ENCODE measurements at regions not wholly inside any gene's neighbourhood (a gene's known extent, or its start where the extent isn't known, plus 50 kb on each side); places are given as distances from the start of the nearest gene placed in this dataset.

DNA sequence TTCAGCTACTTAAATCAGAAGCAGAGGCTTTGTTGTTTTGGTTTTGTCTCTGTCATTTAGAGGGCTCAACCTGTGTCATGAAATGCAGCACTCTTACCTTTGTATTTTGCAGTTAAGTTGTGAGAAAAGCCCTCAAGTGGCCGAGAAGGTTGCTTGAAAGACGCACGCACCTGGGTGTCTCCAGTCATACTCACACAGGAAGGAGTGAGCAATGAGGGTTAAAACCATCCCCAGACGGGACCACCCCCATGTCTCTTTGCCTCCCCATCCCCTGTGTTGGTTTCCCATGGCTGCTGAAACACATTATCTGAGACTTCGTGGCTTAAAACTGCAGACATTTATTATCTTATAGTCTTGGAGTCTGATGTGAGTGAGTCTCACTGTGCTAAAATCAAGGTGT lies 376.1 kb upstream of the CFAP20DC start:
- Histone ChIP-seq H3K27me3 (ENCODE audit: insufficient read depth, poor library complexity, severe bottlenecking) (peaks cover 3% of the 10 kb centered on the region), H3K27ac (replicated peaks) (no peak overlapping the region), H3K4me3 (replicated peaks; ENCODE audit: insufficient read depth, low read length) (no peak overlapping the region)
- no peak for TF ChIP-seq POLR2AphosphoS5 (IDR thresholded peaks at IDR 0.05; ENCODE audit: low read depth)
- no peak for TF ChIP-seq GABPA (IDR thresholded peaks at IDR 0.05; ENCODE audit: low read depth)
- TF ChIP-seq, protein P1, sequence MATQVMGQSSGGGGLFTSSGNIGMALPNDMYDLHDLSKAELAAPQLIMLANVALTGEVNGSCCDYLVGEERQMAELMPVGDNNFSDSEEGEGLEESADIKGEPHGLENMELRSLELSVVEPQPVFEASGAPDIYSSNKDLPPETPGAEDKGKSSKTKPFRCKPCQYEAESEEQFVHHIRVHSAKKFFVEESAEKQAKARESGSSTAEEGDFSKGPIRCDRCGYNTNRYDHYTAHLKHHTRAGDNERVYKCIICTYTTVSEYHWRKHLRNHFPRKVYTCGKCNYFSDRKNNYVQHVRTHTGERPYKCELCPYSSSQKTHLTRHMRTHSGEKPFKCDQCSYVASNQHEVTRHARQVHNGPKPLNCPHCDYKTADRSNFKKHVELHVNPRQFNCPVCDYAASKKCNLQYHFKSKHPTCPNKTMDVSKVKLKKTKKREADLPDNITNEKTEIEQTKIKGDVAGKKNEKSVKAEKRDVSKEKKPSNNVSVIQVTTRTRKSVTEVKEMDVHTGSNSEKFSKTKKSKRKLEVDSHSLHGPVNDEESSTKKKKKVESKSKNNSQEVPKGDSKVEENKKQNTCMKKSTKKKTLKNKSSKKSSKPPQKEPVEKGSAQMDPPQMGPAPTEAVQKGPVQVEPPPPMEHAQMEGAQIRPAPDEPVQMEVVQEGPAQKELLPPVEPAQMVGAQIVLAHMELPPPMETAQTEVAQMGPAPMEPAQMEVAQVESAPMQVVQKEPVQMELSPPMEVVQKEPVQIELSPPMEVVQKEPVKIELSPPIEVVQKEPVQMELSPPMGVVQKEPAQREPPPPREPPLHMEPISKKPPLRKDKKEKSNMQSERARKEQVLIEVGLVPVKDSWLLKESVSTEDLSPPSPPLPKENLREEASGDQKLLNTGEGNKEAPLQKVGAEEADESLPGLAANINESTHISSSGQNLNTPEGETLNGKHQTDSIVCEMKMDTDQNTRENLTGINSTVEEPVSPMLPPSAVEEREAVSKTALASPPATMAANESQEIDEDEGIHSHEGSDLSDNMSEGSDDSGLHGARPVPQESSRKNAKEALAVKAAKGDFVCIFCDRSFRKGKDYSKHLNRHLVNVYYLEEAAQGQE (IDR thresholded peaks at IDR 0.05; ENCODE audit: insufficient replicate concordance, low read depth), result no peak
- no peak for TF ChIP-seq CTCF (IDR thresholded peaks at IDR 0.05; ENCODE audit: insufficient read depth, low read length)
- no peak for TF ChIP-seq SPI1 (IDR thresholded peaks at IDR 0.05; ENCODE audit: borderline replicate concordance, low read depth)
- DNase-seq (ENCODE audit: low read depth in 1 of 2, low spot score in 1 of 2), result no peak

DNA sequence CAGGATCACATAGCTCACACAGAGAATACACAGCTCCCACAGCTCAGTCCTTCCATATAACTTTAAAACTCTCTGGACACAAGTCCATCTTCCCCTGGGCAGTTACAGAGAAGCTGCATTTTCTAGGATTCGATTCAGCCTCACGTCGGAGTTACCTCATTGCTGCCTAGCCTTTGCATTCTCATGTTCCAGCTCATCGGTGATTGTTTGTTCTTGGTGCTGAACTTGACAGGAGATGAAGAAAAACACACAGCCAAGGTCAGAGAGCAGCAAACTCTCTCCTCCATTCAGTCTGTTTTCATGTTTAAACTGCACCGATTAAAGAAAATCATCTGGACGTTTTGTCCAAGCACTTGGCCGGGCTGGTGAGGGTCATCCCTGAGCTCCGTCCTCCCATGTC lies 375.5 kb upstream of the CFAP20DC start:
- Histone ChIP-seq H3K27me3 (ENCODE audit: insufficient read depth, poor library complexity, severe bottlenecking) (peaks cover 3% of the 10 kb centered on the region), H3K4me3 (replicated peaks; ENCODE audit: insufficient read depth, low read length) (no peak overlapping the region), H3K27ac (replicated peaks) (no peak overlapping the region)
- DNase-seq (ENCODE audit: low read depth in 1 of 2, low spot score in 1 of 2), result no peak
- TF ChIP-seq CTCF (IDR thresholded peaks at IDR 0.05; ENCODE audit: insufficient read depth, low read length), result no peak
- TF ChIP-seq, protein P1 (IDR thresholded peaks at IDR 0.05; ENCODE audit: insufficient replicate concordance, low read depth), result no peak

DNA sequence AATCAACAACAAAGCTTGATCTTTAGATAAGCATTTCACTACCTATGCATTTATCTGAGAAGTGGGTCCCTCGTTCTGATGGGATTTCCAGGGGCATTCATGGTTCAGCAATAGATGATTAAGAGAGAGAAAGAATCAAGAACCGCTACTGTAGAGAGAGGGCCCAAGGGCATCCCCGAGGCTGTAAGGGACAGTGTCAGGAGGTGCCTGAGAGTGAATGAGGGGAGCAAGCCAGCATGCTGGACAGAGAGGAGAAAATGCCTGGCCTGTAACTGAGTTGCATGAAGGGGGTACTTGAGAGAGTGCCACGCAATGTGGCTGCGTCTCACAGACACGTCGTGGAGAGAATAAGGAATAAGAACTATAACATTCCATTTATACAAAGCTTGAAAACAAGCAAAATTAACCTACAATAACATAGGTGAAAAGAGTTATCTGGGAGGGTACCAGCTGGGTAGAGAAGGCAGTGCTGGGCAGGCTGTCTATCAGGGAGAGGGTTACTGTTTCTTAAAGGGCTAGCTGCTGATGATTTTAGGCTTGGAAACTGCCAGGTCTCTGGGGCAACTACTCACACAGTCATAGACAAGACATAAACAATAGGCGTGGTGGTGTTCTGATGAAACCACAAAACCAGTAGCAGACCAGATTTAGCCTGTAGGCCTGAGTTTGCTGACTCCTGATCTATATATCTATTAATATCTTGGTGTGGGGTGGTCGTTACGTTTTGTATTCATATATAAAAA lies 374.6 kb upstream of the CFAP20DC start:
- TF ChIP-seq GABPA (IDR thresholded peaks at IDR 0.05; ENCODE audit: low read depth) (no peak), CTCF (IDR thresholded peaks at IDR 0.05; ENCODE audit: insufficient read depth, low read length) (no peak), POLR2AphosphoS5 (IDR thresholded peaks at IDR 0.05; ENCODE audit: low read depth) (no peak), SPI1 (IDR thresholded peaks at IDR 0.05; ENCODE audit: borderline replicate concordance, low read depth) (no peak)
- TF ChIP-seq, protein P1 (IDR thresholded peaks at IDR 0.05; ENCODE audit: insufficient replicate concordance, low read depth), result no peak
- Histone ChIP-seq H3K27me3 (ENCODE audit: insufficient read depth, poor library complexity, severe bottlenecking) (peaks cover 3% of the 10 kb centered on the region), H3K27ac (replicated peaks) (no peak overlapping the region), H3K4me3 (replicated peaks; ENCODE audit: insufficient read depth, low read length) (no peak overlapping the region)
- DNase-seq (ENCODE audit: low read depth in 1 of 2, low spot score in 1 of 2), result no peak

All from HL-60 (cell line).